Neural cell (in vitro differentiated cells): ENCODE measurements at regions not wholly inside any gene's neighbourhood (a gene's known extent, or its start where the extent isn't known, plus 50 kb on each side); places are given as distances from the start of the nearest gene placed in this dataset.

ENCODE experiments used
- H2AFZ ChIP-seq: fragments of 200-600, 300-800 bp; sonication (generic), shearing (Covaris generic); 2 replicates; pipeline ENCODE4 v1.6.0; 2014; ENCODE audit warnings: low read depth, mild to moderate bottlenecking, antibody characterized with exemption, low read length, moderate library complexity
- H3F3A ChIP-seq: fragments of 200-600 bp; shearing (Covaris generic); 2 replicates; pipeline ENCODE4 v1.6.1; 2016; ENCODE audit warnings: mild to moderate bottlenecking, moderate library complexity, mixed read lengths, antibody characterized with exemption, low read length; ENCODE audit not compliant: insufficient read depth, poor library complexity, severe bottlenecking
- H3K27ac ChIP-seq: fragments of 200-600, 300-800 bp; sonication (generic), shearing (Covaris generic); 2 replicates; pipeline ENCODE4 v1.5.1; 2014; ENCODE audit warnings: mild to moderate bottlenecking, low read length, moderate library complexity
- H3K27me3 ChIP-seq: fragments of 300-800, 200-600 bp; sonication (generic), shearing (Covaris generic); 2 replicates; pipeline ENCODE4 v1.6.0; 2014; ENCODE audit warnings: mild to moderate bottlenecking, low read depth, low read length, moderate library complexity; ENCODE audit not compliant: insufficient read depth
- H3K36me3 ChIP-seq: fragments of 300-800, 200-600 bp; sonication (generic), shearing (Covaris generic); 2 replicates; pipeline ENCODE4 v1.5.1; 2014; ENCODE audit warnings: mild to moderate bottlenecking, antibody characterized with exemption, low read length, moderate library complexity; ENCODE audit not compliant: insufficient read depth
- H3K4me2 ChIP-seq: fragments of 300-800, 200-600 bp; sonication (generic), shearing (Covaris generic); 2 replicates; pipeline ENCODE4 v1.6.0; 2014; ENCODE audit warnings: mild to moderate bottlenecking, low read length
- H3K4me3 ChIP-seq: fragments of 300-800, 200-600 bp; sonication (generic), shearing (Covaris generic); 2 replicates; pipeline ENCODE4 v1.5.1; 2014; ENCODE audit warnings: mild to moderate bottlenecking, low read length, moderate library complexity
- H3K79me2 ChIP-seq: fragments of 200-600 bp; shearing (Covaris generic); replicated peaks from 2 replicates; pipeline ENCODE4 v1.6.0; 2014; ENCODE audit warnings: mild to moderate bottlenecking, low read length, moderate library complexity; ENCODE audit not compliant: insufficient read depth
- H3K9ac ChIP-seq: fragments of 300-800, 200-600 bp; sonication (generic), shearing (Covaris generic); 2 replicates; pipeline ENCODE4 v1.6.1; 2016; ENCODE audit warnings: mild to moderate bottlenecking, low read length, mixed read lengths
- H3K9me2 ChIP-seq: fragments of 200-600 bp; shearing (Covaris generic); 2 replicates; pipeline ENCODE4 v1.6.1; 2016; ENCODE audit warnings: mild to moderate bottlenecking, low read length, mixed read lengths; ENCODE audit not compliant: insufficient read depth
- H3K9me3 ChIP-seq: fragments of 200-600, 300-800 bp; sonication (generic), shearing (Covaris generic); 2 replicates; pipeline ENCODE4 v1.6.1; 2016; ENCODE audit warnings: mild to moderate bottlenecking, mixed run types, low read length, moderate library complexity, mixed read lengths
- H4K20me1 ChIP-seq: fragments of 200-600 bp; shearing (Covaris generic); 2 replicates; pipeline ENCODE4 v1.6.1; 2016; ENCODE audit warnings: mild to moderate bottlenecking, mixed run types; ENCODE audit not compliant: insufficient read depth
- EP300 ChIP-seq: fragments of 450-650 bp; conservative IDR thresholded peaks from 2 replicates; pipeline ENCODE4 v1.6.1; 2014; ENCODE audit warnings: antibody characterized with exemption, mild to moderate bottlenecking, moderate library complexity; ENCODE audit not compliant: poor library complexity, severe bottlenecking
- EZH2 ChIP-seq: fragments of 200-600, 300-800 bp; shearing (Covaris generic), sonication (generic); IDR thresholded peaks from 2 replicates; pipeline ENCODE4 v1.6.1; 2014; ENCODE audit warnings: antibody characterized with exemption, low read length, borderline replicate concordance, mild to moderate bottlenecking; ENCODE audit not compliant: insufficient read depth, poor library complexity, severe bottlenecking
- MXI1 ChIP-seq: fragments of 450-650 bp; conservative IDR thresholded peaks from 2 replicates; pipeline ENCODE4 v1.6.1; 2014; ENCODE audit warnings: antibody characterized with exemption, mild to moderate bottlenecking; ENCODE audit not compliant: poor library complexity, severe bottlenecking
- POLR2AphosphoS5 ChIP-seq: IDR thresholded peaks from 2 replicates; pipeline ENCODE4 v1.6.1; 2012
- RAD21 ChIP-seq: fragments of 450-650 bp; conservative IDR thresholded peaks from 2 replicates; pipeline ENCODE4 v1.6.1; 2014; ENCODE audit warnings: antibody characterized with exemption, mild to moderate bottlenecking, moderate library complexity
- SMC3 ChIP-seq: fragments of 450-650 bp; conservative IDR thresholded peaks from 2 replicates; pipeline ENCODE4 v1.6.1; 2014; ENCODE audit warnings: antibody characterized with exemption, mild to moderate bottlenecking, moderate library complexity; ENCODE audit not compliant: poor library complexity
- TAF1 ChIP-seq: IDR thresholded peaks from 2 replicates; pipeline ENCODE4 v1.6.1; 2012; ENCODE audit warnings: low read depth
- TF ChIP-seq, protein P1 (sequence below): fragments of 450-650 bp; IDR thresholded peaks from 2 replicates; pipeline ENCODE4 v1.5.1; 2014; ENCODE audit warnings: antibody characterized with exemption, mild to moderate bottlenecking, moderate library complexity; ENCODE audit not compliant: poor library complexity, severe bottlenecking
- TF ChIP-seq, protein P2 (sequence below): IDR thresholded peaks from 2 replicates; pipeline ENCODE4 v1.6.1; 2012; ENCODE audit warnings: borderline replicate concordance

DNA sequence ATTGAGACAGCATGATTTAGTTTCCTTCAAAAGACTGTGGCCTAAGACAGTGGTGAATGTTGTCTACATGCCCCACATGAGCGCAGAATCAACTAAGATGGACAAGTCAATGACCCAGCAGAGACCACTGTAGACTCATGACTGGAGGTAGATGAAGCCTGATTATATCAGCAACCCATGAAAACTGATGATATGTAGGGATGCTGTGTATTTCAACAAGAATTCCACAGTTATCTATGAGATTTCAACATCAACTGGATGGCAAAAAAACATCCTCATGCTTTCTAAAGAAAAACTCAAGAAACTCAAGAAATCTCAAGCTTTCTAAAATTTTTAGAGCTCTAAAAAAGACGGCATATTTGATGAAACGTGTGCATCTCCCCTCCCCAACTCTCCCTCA lies 413.9 kb upstream of the LYPLAL1 start:
- TF ChIP-seq, protein P1, sequence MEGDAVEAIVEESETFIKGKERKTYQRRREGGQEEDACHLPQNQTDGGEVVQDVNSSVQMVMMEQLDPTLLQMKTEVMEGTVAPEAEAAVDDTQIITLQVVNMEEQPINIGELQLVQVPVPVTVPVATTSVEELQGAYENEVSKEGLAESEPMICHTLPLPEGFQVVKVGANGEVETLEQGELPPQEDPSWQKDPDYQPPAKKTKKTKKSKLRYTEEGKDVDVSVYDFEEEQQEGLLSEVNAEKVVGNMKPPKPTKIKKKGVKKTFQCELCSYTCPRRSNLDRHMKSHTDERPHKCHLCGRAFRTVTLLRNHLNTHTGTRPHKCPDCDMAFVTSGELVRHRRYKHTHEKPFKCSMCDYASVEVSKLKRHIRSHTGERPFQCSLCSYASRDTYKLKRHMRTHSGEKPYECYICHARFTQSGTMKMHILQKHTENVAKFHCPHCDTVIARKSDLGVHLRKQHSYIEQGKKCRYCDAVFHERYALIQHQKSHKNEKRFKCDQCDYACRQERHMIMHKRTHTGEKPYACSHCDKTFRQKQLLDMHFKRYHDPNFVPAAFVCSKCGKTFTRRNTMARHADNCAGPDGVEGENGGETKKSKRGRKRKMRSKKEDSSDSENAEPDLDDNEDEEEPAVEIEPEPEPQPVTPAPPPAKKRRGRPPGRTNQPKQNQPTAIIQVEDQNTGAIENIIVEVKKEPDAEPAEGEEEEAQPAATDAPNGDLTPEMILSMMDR = no peak
- no peak for TF ChIP-seq POLR2AphosphoS5
- no peak for TF ChIP-seq EP300
- no peak for TF ChIP-seq SMC3
- TF ChIP-seq RAD21 = no peak
- TF ChIP-seq EZH2 = no peak
- no peak for TF ChIP-seq MXI1
- no peak for TF ChIP-seq TAF1
- TF ChIP-seq, protein P2, sequence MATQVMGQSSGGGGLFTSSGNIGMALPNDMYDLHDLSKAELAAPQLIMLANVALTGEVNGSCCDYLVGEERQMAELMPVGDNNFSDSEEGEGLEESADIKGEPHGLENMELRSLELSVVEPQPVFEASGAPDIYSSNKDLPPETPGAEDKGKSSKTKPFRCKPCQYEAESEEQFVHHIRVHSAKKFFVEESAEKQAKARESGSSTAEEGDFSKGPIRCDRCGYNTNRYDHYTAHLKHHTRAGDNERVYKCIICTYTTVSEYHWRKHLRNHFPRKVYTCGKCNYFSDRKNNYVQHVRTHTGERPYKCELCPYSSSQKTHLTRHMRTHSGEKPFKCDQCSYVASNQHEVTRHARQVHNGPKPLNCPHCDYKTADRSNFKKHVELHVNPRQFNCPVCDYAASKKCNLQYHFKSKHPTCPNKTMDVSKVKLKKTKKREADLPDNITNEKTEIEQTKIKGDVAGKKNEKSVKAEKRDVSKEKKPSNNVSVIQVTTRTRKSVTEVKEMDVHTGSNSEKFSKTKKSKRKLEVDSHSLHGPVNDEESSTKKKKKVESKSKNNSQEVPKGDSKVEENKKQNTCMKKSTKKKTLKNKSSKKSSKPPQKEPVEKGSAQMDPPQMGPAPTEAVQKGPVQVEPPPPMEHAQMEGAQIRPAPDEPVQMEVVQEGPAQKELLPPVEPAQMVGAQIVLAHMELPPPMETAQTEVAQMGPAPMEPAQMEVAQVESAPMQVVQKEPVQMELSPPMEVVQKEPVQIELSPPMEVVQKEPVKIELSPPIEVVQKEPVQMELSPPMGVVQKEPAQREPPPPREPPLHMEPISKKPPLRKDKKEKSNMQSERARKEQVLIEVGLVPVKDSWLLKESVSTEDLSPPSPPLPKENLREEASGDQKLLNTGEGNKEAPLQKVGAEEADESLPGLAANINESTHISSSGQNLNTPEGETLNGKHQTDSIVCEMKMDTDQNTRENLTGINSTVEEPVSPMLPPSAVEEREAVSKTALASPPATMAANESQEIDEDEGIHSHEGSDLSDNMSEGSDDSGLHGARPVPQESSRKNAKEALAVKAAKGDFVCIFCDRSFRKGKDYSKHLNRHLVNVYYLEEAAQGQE = no peak
- Histone ChIP-seq H3K79me2 (no peaks in the 10 kb centered on the region), H3K9me2 (no peaks in the 10 kb centered on the region), H2AFZ (no peak overlapping the region), H3K4me3 (no peak overlapping the region), H3K9me3 (no peaks in the 10 kb centered on the region), H3K9ac (no peak overlapping the region), H3K36me3 (no peaks in the 10 kb centered on the region), H3F3A (no peaks in the 10 kb centered on the region), H3K27ac (no peak overlapping the region), H4K20me1 (no peaks in the 10 kb centered on the region), H3K27me3 (no peaks in the 10 kb centered on the region), H3K4me2 (no peak overlapping the region)

DNA sequence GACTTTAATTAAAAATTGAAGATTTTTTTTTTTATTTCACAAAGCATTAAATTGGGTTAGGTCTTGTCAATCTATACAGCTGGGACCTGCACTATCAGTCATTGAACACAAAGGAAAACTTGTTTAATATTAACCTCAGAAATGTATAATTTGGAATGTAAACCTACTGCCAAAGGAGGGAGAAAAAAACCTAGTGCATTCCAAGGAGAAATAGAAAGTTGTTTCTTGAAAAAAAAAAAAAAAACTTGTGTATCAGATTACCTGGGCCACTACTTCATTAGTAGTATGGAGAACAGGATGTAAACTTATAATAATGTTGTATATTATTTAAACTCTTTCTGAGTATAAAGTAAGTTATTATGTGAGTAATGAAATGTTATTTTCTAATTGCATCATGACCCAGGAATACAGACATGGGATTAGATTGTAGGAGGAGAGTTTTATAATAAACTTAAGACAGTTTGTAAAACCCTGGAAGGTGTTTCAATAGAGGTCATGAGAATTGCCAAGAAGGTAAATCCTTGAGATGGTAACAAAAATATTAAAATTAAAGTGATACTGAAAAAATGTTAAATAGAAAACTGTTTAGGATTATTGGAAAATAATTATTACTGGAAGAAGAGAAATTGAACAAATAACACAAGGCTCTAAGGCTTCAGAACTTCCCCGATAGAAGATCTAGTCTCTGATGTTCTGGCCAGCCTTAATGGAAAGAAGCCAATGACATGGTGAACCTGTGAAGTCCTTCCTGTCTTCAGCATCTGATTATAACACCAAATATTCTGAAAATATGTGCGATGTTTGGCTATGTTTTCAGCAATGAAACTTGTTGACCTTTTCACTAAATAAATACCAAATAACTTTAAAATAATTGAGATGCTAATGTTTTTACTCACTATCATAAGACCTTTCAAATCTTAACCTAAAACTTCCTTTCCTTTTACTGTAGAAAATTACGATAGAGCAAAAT lies 412.8 kb upstream of the LYPLAL1 start:
- TF ChIP-seq EP300 (no peak), EZH2 (no peak), MXI1 (no peak), RAD21 (no peak), POLR2AphosphoS5 (no peak), SMC3 (no peak), TAF1 (no peak)
- TF ChIP-seq, protein P1 = no peak
- TF ChIP-seq, protein P2 = no peak
- H3K36me3 ChIP-seq = no peaks in the 10 kb centered on the region
- no peak overlapping the region for H2AFZ ChIP-seq
- H3K27ac ChIP-seq = no peak overlapping the region
- no peaks in the 10 kb centered on the region for H3F3A ChIP-seq
- no peak overlapping the region for H3K4me3 ChIP-seq
- no peak overlapping the region for H3K4me2 ChIP-seq
- H3K9me2 ChIP-seq = no peaks in the 10 kb centered on the region
- H4K20me1 ChIP-seq = no peaks in the 10 kb centered on the region
- no peaks in the 10 kb centered on the region for H3K9me3 ChIP-seq
- no peaks in the 10 kb centered on the region for H3K27me3 ChIP-seq
- no peaks in the 10 kb centered on the region for H3K79me2 ChIP-seq
- H3K9ac ChIP-seq = no peak overlapping the region
